WTC11 (cell line): ENCODE measurements at regions not wholly inside any gene's neighbourhood (a gene's known extent, or its start where the extent isn't known, plus 50 kb on each side); places are given as distances from the start of the nearest gene placed in this dataset.

ENCODE experiments used
- CTCF ChIP-seq: fragments of 200-600 bp; IDR thresholded peaks from 2 replicates; pipeline ENCODE4 v1.8.0; 2022; ENCODE audit warnings: antibody characterized with exemption
- ESRRA ChIP-seq: sonication (generic); formaldehyde crosslinking; IDR thresholded peaks from 2 replicates; pipeline ENCODE4 v1.8.1; 2022; ENCODE audit warnings: mild to moderate bottlenecking, missing genetic modification reagents, borderline replicate concordance
- FOXJ3 ChIP-seq: sonication (generic); formaldehyde crosslinking; IDR thresholded peaks from 2 replicates; pipeline ENCODE4 v1.9.0; 2021; ENCODE audit warnings: missing genetic modification reagents, mild to moderate bottlenecking, borderline replicate concordance
- HMGXB4 ChIP-seq: sonication (generic); formaldehyde crosslinking; IDR thresholded peaks from 2 replicates; pipeline ENCODE4 v1.8.1; 2023; ENCODE audit warnings: mild to moderate bottlenecking, moderate library complexity, missing genetic modification reagents
- NR2C2 ChIP-seq: sonication (generic); formaldehyde crosslinking; IDR thresholded peaks from 2 replicates; pipeline ENCODE4 v1.8.0; 2022; ENCODE audit warnings: mild to moderate bottlenecking, missing genetic modification reagents
- SP1 ChIP-seq: sonication (generic); formaldehyde crosslinking; conservative IDR thresholded peaks from 2 replicates; pipeline ENCODE4 v1.8.1; 2022; ENCODE audit warnings: missing genetic modification reagents
- TP53 ChIP-seq: sonication (generic); formaldehyde crosslinking; IDR thresholded peaks from 2 replicates; pipeline ENCODE4 v1.8.1; 2023; ENCODE audit warnings: mild to moderate bottlenecking, missing genetic modification reagents
- ZNF281 ChIP-seq: sonication (generic); formaldehyde crosslinking; IDR thresholded peaks from 2 replicates; pipeline ENCODE4 v1.8.0; 2023; ENCODE audit warnings: mild to moderate bottlenecking, missing genetic modification reagents
- TF ChIP-seq, protein P1 (sequence below): sonication (generic); formaldehyde crosslinking; IDR thresholded peaks from 2 replicates; pipeline ENCODE4 v1.8.1; 2023; ENCODE audit warnings: mild to moderate bottlenecking, missing genetic modification reagents, borderline replicate concordance
- TF ChIP-seq, protein P2 (sequence below): sonication (generic); formaldehyde crosslinking; IDR thresholded peaks from 2 replicates; pipeline ENCODE4 v1.8.1; 2023; ENCODE audit warnings: mild to moderate bottlenecking, missing genetic modification reagents
- TF ChIP-seq, protein P3 (sequence below): sonication (generic); formaldehyde crosslinking; IDR thresholded peaks from 2 replicates; pipeline ENCODE4 v1.8.1; 2023; ENCODE audit warnings: mild to moderate bottlenecking, missing genetic modification reagents

DNA sequence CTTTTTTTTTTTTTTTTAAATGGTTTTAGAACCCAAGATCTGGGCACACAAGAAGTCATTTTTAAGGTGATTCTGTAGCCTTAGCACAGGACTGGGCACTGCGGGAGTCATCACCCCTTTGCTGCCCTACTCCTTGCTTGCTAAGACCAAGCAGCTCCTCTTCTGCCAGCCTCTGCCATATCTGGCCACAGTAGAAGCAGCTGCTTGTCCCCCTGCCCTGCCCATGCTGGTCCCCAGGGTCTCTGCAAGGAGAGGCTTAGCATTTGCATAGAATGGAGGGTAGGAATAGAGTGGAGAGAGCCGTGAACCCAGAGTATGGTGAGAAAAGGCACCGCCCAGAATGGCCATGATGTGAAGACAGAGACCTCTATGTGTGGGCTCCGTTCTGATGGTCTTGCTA lies 109.3 kb downstream of the ADRA2C start:
- TF ChIP-seq CTCF (no peak), SP1 (CRISPR knock-in tag) (no peak), TP53 (CRISPR knock-in tag) (no peak), HMGXB4 (CRISPR knock-in tag) (no peak), NR2C2 (CRISPR knock-in tag) (no peak), FOXJ3 (CRISPR knock-in tag) (no peak), ZNF281 (CRISPR knock-in tag) (no peak), ESRRA (CRISPR knock-in tag) (no peak)
- TF ChIP-seq, protein P1, sequence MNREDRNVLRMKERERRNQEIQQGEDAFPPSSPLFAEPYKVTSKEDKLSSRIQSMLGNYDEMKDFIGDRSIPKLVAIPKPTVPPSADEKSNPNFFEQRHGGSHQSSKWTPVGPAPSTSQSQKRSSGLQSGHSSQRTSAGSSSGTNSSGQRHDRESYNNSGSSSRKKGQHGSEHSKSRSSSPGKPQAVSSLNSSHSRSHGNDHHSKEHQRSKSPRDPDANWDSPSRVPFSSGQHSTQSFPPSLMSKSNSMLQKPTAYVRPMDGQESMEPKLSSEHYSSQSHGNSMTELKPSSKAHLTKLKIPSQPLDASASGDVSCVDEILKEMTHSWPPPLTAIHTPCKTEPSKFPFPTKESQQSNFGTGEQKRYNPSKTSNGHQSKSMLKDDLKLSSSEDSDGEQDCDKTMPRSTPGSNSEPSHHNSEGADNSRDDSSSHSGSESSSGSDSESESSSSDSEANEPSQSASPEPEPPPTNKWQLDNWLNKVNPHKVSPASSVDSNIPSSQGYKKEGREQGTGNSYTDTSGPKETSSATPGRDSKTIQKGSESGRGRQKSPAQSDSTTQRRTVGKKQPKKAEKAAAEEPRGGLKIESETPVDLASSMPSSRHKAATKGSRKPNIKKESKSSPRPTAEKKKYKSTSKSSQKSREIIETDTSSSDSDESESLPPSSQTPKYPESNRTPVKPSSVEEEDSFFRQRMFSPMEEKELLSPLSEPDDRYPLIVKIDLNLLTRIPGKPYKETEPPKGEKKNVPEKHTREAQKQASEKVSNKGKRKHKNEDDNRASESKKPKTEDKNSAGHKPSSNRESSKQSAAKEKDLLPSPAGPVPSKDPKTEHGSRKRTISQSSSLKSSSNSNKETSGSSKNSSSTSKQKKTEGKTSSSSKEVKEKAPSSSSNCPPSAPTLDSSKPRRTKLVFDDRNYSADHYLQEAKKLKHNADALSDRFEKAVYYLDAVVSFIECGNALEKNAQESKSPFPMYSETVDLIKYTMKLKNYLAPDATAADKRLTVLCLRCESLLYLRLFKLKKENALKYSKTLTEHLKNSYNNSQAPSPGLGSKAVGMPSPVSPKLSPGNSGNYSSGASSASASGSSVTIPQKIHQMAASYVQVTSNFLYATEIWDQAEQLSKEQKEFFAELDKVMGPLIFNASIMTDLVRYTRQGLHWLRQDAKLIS (CRISPR knock-in tag): no peak
- TF ChIP-seq, protein P2, sequence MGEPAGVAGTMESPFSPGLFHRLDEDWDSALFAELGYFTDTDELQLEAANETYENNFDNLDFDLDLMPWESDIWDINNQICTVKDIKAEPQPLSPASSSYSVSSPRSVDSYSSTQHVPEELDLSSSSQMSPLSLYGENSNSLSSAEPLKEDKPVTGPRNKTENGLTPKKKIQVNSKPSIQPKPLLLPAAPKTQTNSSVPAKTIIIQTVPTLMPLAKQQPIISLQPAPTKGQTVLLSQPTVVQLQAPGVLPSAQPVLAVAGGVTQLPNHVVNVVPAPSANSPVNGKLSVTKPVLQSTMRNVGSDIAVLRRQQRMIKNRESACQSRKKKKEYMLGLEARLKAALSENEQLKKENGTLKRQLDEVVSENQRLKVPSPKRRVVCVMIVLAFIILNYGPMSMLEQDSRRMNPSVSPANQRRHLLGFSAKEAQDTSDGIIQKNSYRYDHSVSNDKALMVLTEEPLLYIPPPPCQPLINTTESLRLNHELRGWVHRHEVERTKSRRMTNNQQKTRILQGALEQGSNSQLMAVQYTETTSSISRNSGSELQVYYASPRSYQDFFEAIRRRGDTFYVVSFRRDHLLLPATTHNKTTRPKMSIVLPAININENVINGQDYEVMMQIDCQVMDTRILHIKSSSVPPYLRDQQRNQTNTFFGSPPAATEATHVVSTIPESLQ (CRISPR knock-in tag): no peak
- TF ChIP-seq, protein P3, sequence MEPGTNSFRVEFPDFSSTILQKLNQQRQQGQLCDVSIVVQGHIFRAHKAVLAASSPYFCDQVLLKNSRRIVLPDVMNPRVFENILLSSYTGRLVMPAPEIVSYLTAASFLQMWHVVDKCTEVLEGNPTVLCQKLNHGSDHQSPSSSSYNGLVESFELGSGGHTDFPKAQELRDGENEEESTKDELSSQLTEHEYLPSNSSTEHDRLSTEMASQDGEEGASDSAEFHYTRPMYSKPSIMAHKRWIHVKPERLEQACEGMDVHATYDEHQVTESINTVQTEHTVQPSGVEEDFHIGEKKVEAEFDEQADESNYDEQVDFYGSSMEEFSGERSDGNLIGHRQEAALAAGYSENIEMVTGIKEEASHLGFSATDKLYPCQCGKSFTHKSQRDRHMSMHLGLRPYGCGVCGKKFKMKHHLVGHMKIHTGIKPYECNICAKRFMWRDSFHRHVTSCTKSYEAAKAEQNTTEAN: no peak
